Activated CD4-positive, alpha-beta T cell treated with anti-CD3 and anti-CD28 coated beads for 36 hours (primary cell): ENCODE measurements at regions not wholly inside any gene's neighbourhood (a gene's known extent, or its start where the extent isn't known, plus 50 kb on each side); places are given as distances from the start of the nearest gene placed in this dataset.

Experiments used
- ATAC-seq: fragments of 200-7000 bp; cut with Tn5 transposase; one replicate; pipeline ENCODE4 v1.10.0; 2021; ENCODE audit warnings: mild to moderate bottlenecking, moderate library complexity
- CTCF ChIA-PET: fragments of 350-600 bp; sonication (Branson Sonifier 250); formaldehyde crosslinking; loops from one replicate; lab custom pipeline; 2021; ENCODE audit warnings: antibody characterized with exemption; lab: Charles Lee
- POLR2A ChIA-PET: fragments of 350-600 bp; sonication (Branson Sonifier 250); formaldehyde crosslinking; loops from one replicate; lab custom pipeline; 2021; ENCODE audit warnings: antibody characterized with exemption, inconsistent platforms; lab: Charles Lee
- DNase-seq: peaks from one replicate; pipeline ENCODE4 v3.0.0-alpha.2; 2020
- H3K27ac Mint-ChIP-seq: one replicate; pipeline ENCODE4 v1.8.0; 2021; ENCODE audit warnings: mixed read lengths
- H3K27me3 Mint-ChIP-seq: one replicate; pipeline ENCODE4 v1.8.0; 2021; ENCODE audit warnings: mixed read lengths
- H3K36me3 Mint-ChIP-seq: one replicate; pipeline ENCODE4 v1.8.0; 2021; ENCODE audit warnings: low read depth, mixed read lengths
- H3K4me1 Mint-ChIP-seq: one replicate; pipeline ENCODE4 v1.8.0; 2021; ENCODE audit warnings: mixed read lengths
- H3K4me3 Mint-ChIP-seq: one replicate; pipeline ENCODE4 v1.8.0; 2021; ENCODE audit warnings: mild to moderate bottlenecking, moderate library complexity, mixed read lengths
- H3K9me3 Mint-ChIP-seq: one replicate; pipeline ENCODE4 v1.8.0; 2021; ENCODE audit warnings: low read depth, mixed read lengths
- intact Hi-C, 2 experiments: fragments of 100-400 bp; cut with DNase I in 1 of 2; cut with micrococcal nuclease in 1 of 2; formaldehyde crosslinking; loops; one replicate each; pipeline versions ENCODE4 v1.14.2 to v1.15.1; 2022 to 2024; cut with DNase I, micrococcal nuclease

- ChIA-PET POLR2A (no interaction called here), CTCF (interaction anchor here (0.6 to 0.9 kb wide), 3 partner anchors 10 to 307 kb away, joined by 3 to 4 read pairs (median 3); no protein-coding TSS in a partner anchor)
- H3K9me3 Mint-ChIP-seq = no peaks in the 10 kb centered on the region
- H3K4me1 Mint-ChIP-seq = no peaks in the 10 kb centered on the region
- H3K27ac Mint-ChIP-seq = no peak overlapping the region
- intact Hi-C loops = no loop called here
- ATAC-seq (no peak), DNase-seq (no peak)
- H3K27me3 Mint-ChIP-seq = peaks cover 6% of the 10 kb centered on the region
- H3K36me3 Mint-ChIP-seq = no peaks in the 10 kb centered on the region
- no peak overlapping the region for H3K4me3 Mint-ChIP-seq
These were observed 565.8 kb downstream of the BUD13 start for GRCh38 chr11:116207019-116207418.

DNA sequence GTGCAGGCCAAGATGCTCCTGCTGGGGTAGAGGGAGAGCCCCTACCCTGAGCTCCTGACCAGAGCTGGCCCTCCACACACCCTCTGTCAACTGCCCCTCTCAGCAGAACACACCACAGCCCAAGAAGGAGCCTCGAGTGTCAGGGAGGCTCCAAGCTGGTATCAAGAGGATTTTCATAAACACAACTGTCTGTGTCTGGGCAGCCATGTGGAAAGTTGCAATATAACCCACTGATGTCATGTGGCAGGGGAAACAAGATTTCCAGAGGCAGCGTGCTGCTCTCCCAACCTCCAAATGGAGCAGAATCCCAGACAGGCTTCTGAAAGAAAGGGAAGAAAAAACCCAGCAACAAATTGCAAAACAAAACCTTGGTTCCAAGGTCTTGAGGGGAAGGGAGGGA lies 569.9 kb downstream of the BUD13 start:
- Mint-ChIP-seq H3K4me1 (no peaks in the 10 kb centered on the region), H3K27ac (no peak overlapping the region), H3K36me3 (no peaks in the 10 kb centered on the region), H3K9me3 (no peaks in the 10 kb centered on the region), H3K27me3 (peaks cover 2% of the 10 kb centered on the region), H3K4me3 (no peak overlapping the region)
- ChIA-PET CTCF (interaction anchor here (0.6 to 1.2 kb wide), 3 partner anchors 8 to 66 kb away, joined by 3 read pairs; no protein-coding TSS in a partner anchor), POLR2A (no interaction called here)
- DNase-seq = no peak
- intact Hi-C loops = no loop called here
- no peak for ATAC-seq

GRCh38 chr11:116200564-116200963 lies 572.2 kb downstream of the BUD13 start:
- CTCF ChIA-PET = no interaction called here
- DNase-seq = no peak
- intact Hi-C loops = no loop called here
- no peak for ATAC-seq
- H3K27ac Mint-ChIP-seq = no peak overlapping the region
- H3K36me3 Mint-ChIP-seq = no peaks in the 10 kb centered on the region
- no peaks in the 10 kb centered on the region for H3K4me1 Mint-ChIP-seq
- H3K4me3 Mint-ChIP-seq = no peak overlapping the region
- POLR2A ChIA-PET = no interaction called here
- peaks cover 4% of the 10 kb centered on the region for H3K27me3 Mint-ChIP-seq
- H3K9me3 Mint-ChIP-seq = no peaks in the 10 kb centered on the region

- ChIA-PET POLR2A (no interaction called here), CTCF (no interaction called here)
These were observed 573.6 kb downstream of the BUD13 start for GRCh38 chr11:116199182-116199581.

DNA sequence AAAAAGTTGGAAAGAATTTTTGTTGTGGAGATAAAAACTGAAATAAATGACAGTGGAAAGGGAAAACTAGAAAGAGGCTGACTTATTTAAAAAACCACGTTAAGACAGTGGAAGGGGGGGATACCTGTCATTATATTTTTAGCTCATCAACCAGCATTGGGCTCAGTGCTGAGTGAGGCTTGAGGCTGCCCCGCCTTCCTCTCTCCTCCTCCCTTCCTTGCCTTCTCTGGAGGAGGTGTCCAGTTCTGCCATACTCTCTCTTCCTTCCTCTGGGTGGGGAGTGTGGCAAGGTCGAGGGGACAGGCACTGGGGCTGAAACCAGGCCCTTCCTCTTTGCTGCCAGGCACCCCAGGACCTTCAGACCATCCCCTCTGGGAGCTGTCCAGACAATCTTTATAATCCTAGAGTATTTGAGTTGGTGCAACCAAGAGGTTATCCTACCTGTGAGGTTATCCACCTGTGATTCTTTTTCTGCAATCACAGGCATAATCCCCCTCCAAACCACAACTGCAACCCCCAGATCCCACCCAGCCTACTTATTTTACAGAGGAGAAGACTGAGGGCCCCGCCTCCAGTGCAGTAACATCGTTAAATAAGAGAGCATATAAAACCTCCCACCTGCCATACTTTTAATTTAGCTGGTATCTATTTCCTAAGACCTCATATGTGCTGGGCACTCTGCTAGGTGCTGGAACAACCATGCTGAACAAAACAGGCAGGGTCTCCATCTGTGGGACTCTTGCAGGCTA lies 578.5 kb downstream of the BUD13 start:
- POLR2A ChIA-PET = no interaction called here
- CTCF ChIA-PET = no interaction called here
- ATAC-seq (no peak), DNase-seq (no peak)
- H3K9me3 Mint-ChIP-seq = no peaks in the 10 kb centered on the region
- peaks cover 32% of the 10 kb centered on the region for H3K27me3 Mint-ChIP-seq
- no peaks in the 10 kb centered on the region for H3K36me3 Mint-ChIP-seq
- H3K27ac Mint-ChIP-seq = no peak overlapping the region
- H3K4me1 Mint-ChIP-seq = no peaks in the 10 kb centered on the region
- no peak overlapping the region for H3K4me3 Mint-ChIP-seq
- intact Hi-C loops = no loop called here

More at GRCh38 chr11:116199182-116199581, 573.6 kb downstream of the BUD13 start:
- H3K36me3 Mint-ChIP-seq = no peaks in the 10 kb centered on the region
- no peak for DNase-seq
- ATAC-seq = no peak
- no peaks in the 10 kb centered on the region for H3K4me1 Mint-ChIP-seq
- intact Hi-C loops = no loop called here
- H3K27ac Mint-ChIP-seq = no peak overlapping the region
- H3K4me3 Mint-ChIP-seq = no peak overlapping the region
- no peaks in the 10 kb centered on the region for H3K9me3 Mint-ChIP-seq
- H3K27me3 Mint-ChIP-seq = peaks cover 11% of the 10 kb centered on the region

DNA sequence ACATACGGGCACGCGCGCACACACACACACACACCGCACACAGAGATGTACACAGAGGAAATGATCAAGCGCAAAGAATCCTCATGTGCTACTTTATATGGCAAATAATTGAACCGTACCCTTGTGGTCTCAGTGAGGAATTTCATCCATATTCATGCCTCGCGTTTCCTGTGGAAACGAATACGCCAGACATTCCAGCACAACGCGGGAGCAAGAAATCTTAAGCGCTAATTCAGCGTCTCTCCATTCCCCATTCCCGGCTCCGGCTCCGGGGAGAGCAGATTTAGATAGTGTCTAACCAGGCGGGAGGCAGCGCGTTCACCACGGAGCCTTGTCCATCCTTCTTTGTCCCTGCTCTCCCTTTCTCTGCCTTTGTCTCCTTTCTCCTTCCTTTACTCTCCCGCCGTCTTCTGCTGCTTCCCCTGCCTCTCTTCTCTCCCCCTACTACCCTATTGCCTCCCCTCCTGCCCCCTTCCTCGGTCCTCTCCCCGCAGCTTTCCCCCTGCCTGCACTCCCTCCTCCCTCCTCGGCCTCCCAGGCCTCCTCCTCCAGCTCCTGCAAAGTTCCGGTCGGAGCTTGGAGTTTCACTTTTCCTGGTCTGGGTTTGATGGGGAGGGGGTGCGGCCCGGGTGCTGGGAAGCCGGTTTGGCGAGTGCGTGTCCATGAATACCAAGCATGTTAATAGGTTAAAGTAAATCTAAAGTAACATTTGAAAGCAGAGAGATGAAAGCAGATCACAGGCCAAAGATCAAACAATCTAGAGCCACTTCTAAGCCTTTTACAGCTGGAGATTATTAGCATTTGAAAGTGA lies 579.3 kb downstream of the BUD13 start:
- no peak overlapping the region for H3K4me3 Mint-ChIP-seq
- intact Hi-C loops = no loop called here
- ChIA-PET POLR2A (no interaction called here), CTCF (no interaction called here)
- DNase-seq (no peak), ATAC-seq (no peak)
- H3K36me3 Mint-ChIP-seq = no peaks in the 10 kb centered on the region
- peaks cover 34% of the 10 kb centered on the region for H3K27me3 Mint-ChIP-seq
- no peaks in the 10 kb centered on the region for H3K4me1 Mint-ChIP-seq
- no peaks in the 10 kb centered on the region for H3K9me3 Mint-ChIP-seq
- no peak overlapping the region for H3K27ac Mint-ChIP-seq

DNA sequence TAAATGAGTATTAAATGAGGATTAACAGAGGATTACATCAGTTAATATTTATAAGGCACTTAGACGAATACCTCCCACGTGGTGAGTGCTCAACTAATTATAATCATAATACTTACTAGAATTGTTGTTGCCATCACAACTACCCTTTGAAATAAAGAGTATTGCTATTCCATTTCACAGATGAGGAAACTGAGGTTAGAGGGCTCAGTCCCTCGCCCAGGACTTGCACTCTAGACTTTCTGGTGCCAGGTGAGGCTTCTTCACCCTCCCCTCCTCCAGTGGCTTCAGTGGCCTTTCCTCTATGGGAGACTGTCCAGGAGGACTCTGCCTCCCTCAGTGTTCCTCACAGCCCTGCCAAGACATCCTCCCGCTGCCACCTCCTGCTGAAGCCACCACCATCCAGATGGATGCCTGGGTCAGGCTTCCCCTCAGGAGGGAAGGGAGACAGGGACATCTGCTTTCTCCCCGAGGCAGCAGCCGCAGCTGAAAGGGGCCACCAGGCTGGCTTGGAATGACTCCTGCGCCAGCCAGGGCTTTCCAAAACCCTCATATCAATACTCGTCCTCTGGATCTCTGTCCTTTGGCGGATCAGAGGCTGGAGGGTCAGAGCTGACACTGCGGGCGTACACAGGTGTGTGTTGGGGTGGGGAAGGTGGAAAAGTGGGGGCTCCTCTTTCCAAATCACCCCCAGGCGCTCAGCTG lies 580.1 kb downstream of the BUD13 start:
- H3K27me3 Mint-ChIP-seq = peaks cover 38% of the 10 kb centered on the region
- no peaks in the 10 kb centered on the region for H3K4me1 Mint-ChIP-seq
- ChIA-PET CTCF (no interaction called here), POLR2A (no interaction called here)
- H3K27ac Mint-ChIP-seq = no peak overlapping the region
- DNase-seq = no peak
- no peak overlapping the region for H3K4me3 Mint-ChIP-seq
- ATAC-seq = no peak
- H3K36me3 Mint-ChIP-seq = no peaks in the 10 kb centered on the region
- intact Hi-C loops = no loop called here
- no peaks in the 10 kb centered on the region for H3K9me3 Mint-ChIP-seq

DNA sequence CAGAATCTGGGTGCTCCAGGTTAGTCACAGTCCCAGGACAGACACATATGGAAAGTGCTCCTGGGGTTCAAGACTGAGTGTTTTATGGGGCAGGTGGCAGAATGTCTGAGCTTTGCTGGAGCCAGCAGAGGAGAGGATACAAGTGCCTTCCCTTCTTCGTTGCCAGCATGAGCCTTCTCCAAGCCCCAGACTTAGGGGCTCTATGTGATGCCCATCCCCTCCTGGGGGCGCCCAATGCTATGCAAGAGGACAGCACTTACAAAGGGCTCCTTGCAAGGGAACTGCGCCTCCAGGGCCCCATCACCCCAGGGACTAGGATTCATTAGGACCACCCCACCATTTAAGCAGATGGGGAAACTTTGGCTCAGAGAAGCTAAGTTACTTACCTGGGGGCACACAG lies 581.9 kb downstream of the BUD13 start:
- H3K27ac Mint-ChIP-seq = no peak overlapping the region
- H3K9me3 Mint-ChIP-seq = no peaks in the 10 kb centered on the region
- CTCF ChIA-PET = no interaction called here
- DNase-seq (no peak), ATAC-seq (no peak)
- no peaks in the 10 kb centered on the region for H3K36me3 Mint-ChIP-seq
- H3K27me3 Mint-ChIP-seq = peaks cover 35% of the 10 kb centered on the region
- H3K4me1 Mint-ChIP-seq = no peaks in the 10 kb centered on the region
- intact Hi-C loops = no loop called here
- H3K4me3 Mint-ChIP-seq = no peak overlapping the region
- POLR2A ChIA-PET = no interaction called here

- POLR2A ChIA-PET = no interaction called here
These were observed 583.2 kb downstream of the BUD13 start for GRCh38 chr11:116189408-116190170.

GRCh38 chr11:116188350-116188749 lies 584.4 kb downstream of the BUD13 start:
- intact Hi-C loops = no loop called here
- no peak overlapping the region for H3K4me3 Mint-ChIP-seq
- CTCF ChIA-PET = no interaction called here
- H3K9me3 Mint-ChIP-seq = no peaks in the 10 kb centered on the region
- peaks cover 28% of the 10 kb centered on the region for H3K27me3 Mint-ChIP-seq
- ATAC-seq (no peak), DNase-seq (no peak)
- no peaks in the 10 kb centered on the region for H3K36me3 Mint-ChIP-seq
- H3K4me1 Mint-ChIP-seq = no peaks in the 10 kb centered on the region
- no peak overlapping the region for H3K27ac Mint-ChIP-seq
- POLR2A ChIA-PET = no interaction called here

More at GRCh38 chr11:116189408-116190170, 583.2 kb downstream of the BUD13 start:
- CTCF ChIA-PET = no interaction called here
- no peaks in the 10 kb centered on the region for H3K9me3 Mint-ChIP-seq
- H3K36me3 Mint-ChIP-seq = no peaks in the 10 kb centered on the region
- ATAC-seq = no peak
- H3K4me3 Mint-ChIP-seq = no peak overlapping the region
- H3K27ac Mint-ChIP-seq = no peak overlapping the region
- peaks cover 37% of the 10 kb centered on the region for H3K27me3 Mint-ChIP-seq
- intact Hi-C loops = no loop called here
- H3K4me1 Mint-ChIP-seq = no peaks in the 10 kb centered on the region
- no peak for DNase-seq

DNA sequence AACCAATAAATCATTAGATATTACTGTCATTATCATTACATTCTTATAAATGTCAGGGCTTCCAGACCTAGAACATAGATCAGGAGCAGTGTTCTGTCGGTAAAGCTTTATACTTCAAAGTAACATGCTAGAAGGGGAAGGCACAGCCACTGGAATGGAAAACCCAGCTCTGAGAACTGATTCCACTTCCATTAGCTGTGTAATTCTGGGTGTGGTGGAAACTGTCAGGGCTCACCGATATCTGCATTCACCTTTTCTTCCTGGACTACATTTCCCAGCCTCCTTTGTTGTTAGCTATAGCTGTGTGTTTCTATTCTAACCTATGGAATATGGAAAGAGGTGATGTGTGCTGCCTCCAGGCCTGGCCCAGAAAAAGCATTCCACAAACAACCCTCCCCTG lies 585.8 kb downstream of the BUD13 start:
- no peak overlapping the region for H3K27ac Mint-ChIP-seq

More for the DNA sequence above, 585.8 kb downstream of the BUD13 start:
- Mint-ChIP-seq H3K4me3 (no peak overlapping the region), H3K27me3 (peaks cover 25% of the 10 kb centered on the region), H3K4me1 (no peaks in the 10 kb centered on the region), H3K36me3 (no peaks in the 10 kb centered on the region), H3K9me3 (no peaks in the 10 kb centered on the region)
- intact Hi-C loops = no loop called here
- DNase-seq = no peak
- no peak for ATAC-seq
- ChIA-PET CTCF (no interaction called here), POLR2A (no interaction called here)
